Spleen (tissue), 7 donors: ENCODE measurements at regions not wholly inside any gene's neighbourhood (a gene's known extent, or its start where the extent isn't known, plus 50 kb on each side); places are given as distances from the start of the nearest gene placed in this dataset.

Source experiments
- CTCF ChIP-seq, 11 experiments: fragments of 200-600 bp in 7 of 11; fragments of 450-650 bp in 4 of 11; sonication (generic) in 4 of 11; IDR thresholded peaks in 8 of 11; conservative IDR thresholded peaks in 3 of 11; 1 replicate in 7 of 11; 2 replicates in 4 of 11; pipeline versions ENCODE4 v1.4.0 to v1.8.0; 2016 to 2021; ENCODE audit warnings: antibody characterized with exemption in 11 of 11, inconsistent platforms in 4 of 11, mild to moderate bottlenecking in 1 of 11
- POLR2A ChIP-seq, 3 donors: fragments of 450-650 bp; IDR thresholded peaks; one replicate each; pipeline ENCODE4 v1.5.1; 2017; ENCODE audit warnings: antibody characterized with exemption in 3 of 3, mild to moderate bottlenecking in 1 of 3
- POLR2AphosphoS5 ChIP-seq, 3 donors: sonication (generic); formaldehyde crosslinking; IDR thresholded peaks; one replicate each; pipeline ENCODE4 v1.5.1; 2017; ENCODE audit warnings: antibody characterized with exemption in 3 of 3
- donor health status: DM: no; HTN: no; CAD: no; lungs with moderate emphysema.
- donor health status: DM: no; HTN: no; CAD: no.
- donor health status: DM: no; HTN: no; CAD: no.

GRCh38 chr11:41826085-41826484, 366.6 kb upstream of the LRRC4C start:
- TF ChIP-seq CTCF (IDR thresholded peaks at IDR 0.05 in 8 of 11, conservative IDR thresholded peaks at IDR 0.05 in 3 of 11), result no peak
- no peak for TF ChIP-seq POLR2A (IDR thresholded peaks at IDR 0.05)
- TF ChIP-seq POLR2AphosphoS5 (IDR thresholded peaks at IDR 0.05), result no peak
